IMR-90 (cell line): ENCODE measurements at regions not wholly inside any gene's neighbourhood (a gene's known extent, or its start where the extent isn't known, plus 50 kb on each side); places are given as distances from the start of the nearest gene placed in this dataset.

Source experiments
- ATAC-seq: fragments of 200-7000 bp; cut with Tn5 transposase; 2 replicates; pipeline ENCODE4 v1.9.1; 2020; ENCODE audit warnings: low read depth, mild to moderate bottlenecking, moderate library complexity
- BruUV-seq: library from RNA; stranded (reverse); fragments of 400-500 nt; replicated peaks from 2 replicates; lab custom pipeline; 2021; lab: Mats Ljungman, UMichigan
- CTCF ChIA-PET: fragments of 300-600 bp; formaldehyde crosslinking; extraction: SDS; loops from one replicate; lab custom pipeline; 2021; ENCODE audit warnings: antibody characterized with exemption; lab: Yijun Ruan, JAX
- POLR2A ChIA-PET: fragments of 300-600 bp; sonication (Branson Sonifier 250); formaldehyde crosslinking; loops from one replicate; lab custom pipeline; 2022; ENCODE audit warnings: antibody characterized with exemption; ENCODE audit not compliant: unreplicated experiment; lab: Charles Lee
- DNase-seq: peaks from one replicate; pipeline ENCODE4 v3.0.0; 2013
- H2AFZ ChIP-seq: replicated peaks from 2 replicates; pipeline ENCODE3; 2013; ENCODE audit warnings: low read length, mild to moderate bottlenecking; ENCODE audit not compliant: poor library complexity
- H2AK5ac ChIP-seq: 2 replicates; pipeline ENCODE4 v1.6.1; 2013; ENCODE audit warnings: low read depth, low read length, inconsistent platforms
- H2AK9ac ChIP-seq: replicated peaks from 2 replicates; pipeline ENCODE3; 2013; ENCODE audit warnings: mild to moderate bottlenecking, low read depth, low read length, moderate library complexity; ENCODE audit not compliant: poor library complexity
- H2BK120ac ChIP-seq: 2 replicates; pipeline ENCODE4 v1.6.1; 2013; ENCODE audit warnings: low read depth, low read length, inconsistent platforms
- H2BK15ac ChIP-seq: 3 replicates; pipeline ENCODE4 v1.6.1; 2013; ENCODE audit warnings: low read depth, low read length, inconsistent platforms
- H2BK20ac ChIP-seq: 2 replicates; pipeline ENCODE4 v1.6.1; 2013; ENCODE audit warnings: low read depth, mild to moderate bottlenecking, inconsistent platforms, low read length, moderate library complexity
- H2BK5ac ChIP-seq: 2 replicates; pipeline ENCODE4 v1.6.1; 2013; ENCODE audit warnings: mild to moderate bottlenecking, low read depth, low read length, inconsistent platforms; ENCODE audit not compliant: poor library complexity, severe bottlenecking
- H3K14ac ChIP-seq: replicated peaks from 2 replicates; pipeline ENCODE4 v1.6.1; 2013; ENCODE audit warnings: low read depth, low read length, inconsistent platforms
- H3K18ac ChIP-seq: 2 replicates; pipeline ENCODE4 v1.6.1; 2013; ENCODE audit warnings: low read depth, low read length, control low read depth
- H3K23ac ChIP-seq: 2 replicates; pipeline ENCODE4 v1.6.1; 2013; ENCODE audit warnings: low read depth, low read length, inconsistent platforms
- H3K27ac ChIP-seq: 2 replicates; pipeline ENCODE4 v1.5.1; 2013; ENCODE audit warnings: mild to moderate bottlenecking, control low read depth, low read length; ENCODE audit not compliant: insufficient read depth
- H3K27me3 ChIP-seq: 2 replicates; pipeline ENCODE4 v1.6.1; 2013; ENCODE audit warnings: low read length; ENCODE audit not compliant: control insufficient read depth, insufficient read depth
- H3K36me3 ChIP-seq: 2 replicates; pipeline ENCODE4 v1.6.1; 2013; ENCODE audit warnings: low read length, mixed read lengths; ENCODE audit not compliant: control insufficient read depth, insufficient read depth
- H3K4ac ChIP-seq: 2 replicates; pipeline ENCODE4 v1.6.1; 2013; ENCODE audit warnings: low read depth, low read length, inconsistent platforms
- H3K4me1 ChIP-seq: 2 replicates; pipeline ENCODE4 v1.6.1; 2013; ENCODE audit warnings: low read length, mixed read lengths; ENCODE audit not compliant: control insufficient read depth, insufficient read depth
- H3K4me2 ChIP-seq: 2 replicates; pipeline ENCODE4 v1.6.1; 2013; ENCODE audit warnings: low read depth, mild to moderate bottlenecking, control low read depth, low read length, moderate library complexity
- H3K4me3 ChIP-seq: 2 replicates; pipeline ENCODE4 v1.5.1; 2013; ENCODE audit warnings: low read depth, mild to moderate bottlenecking, control low read depth, low read length, moderate library complexity; ENCODE audit not compliant: insufficient read depth
- H3K56ac ChIP-seq: 2 replicates; pipeline ENCODE4 v1.6.1; 2013; ENCODE audit warnings: low read length, inconsistent platforms; ENCODE audit not compliant: insufficient read depth; ENCODE audit errors: extremely low read depth
- H3K79me1 ChIP-seq, 2 experiments: 2 replicates each; pipeline ENCODE4 v1.6.1; 2013; ENCODE audit warnings: low read length in 2 of 2, inconsistent platforms in 1 of 2, low read depth in 1 of 2
- H3K9ac ChIP-seq: 2 replicates; pipeline ENCODE4 v1.6.1; 2013; ENCODE audit warnings: low read depth, low read length, control low read depth
- H3K9me1 ChIP-seq: 2 replicates; pipeline ENCODE4 v1.6.1; 2013; ENCODE audit warnings: low read length, inconsistent platforms; ENCODE audit not compliant: insufficient read depth
- H3K9me3 ChIP-seq: 2 replicates; pipeline ENCODE4 v1.6.1; 2013; ENCODE audit warnings: low read length; ENCODE audit not compliant: control insufficient read depth, insufficient read depth
- H4K20me1 ChIP-seq: 2 replicates; pipeline ENCODE4 v1.6.1; 2013; ENCODE audit warnings: low read length, inconsistent platforms; ENCODE audit not compliant: insufficient read depth
- H4K5ac ChIP-seq: 2 replicates; pipeline ENCODE4 v1.6.1; 2013; ENCODE audit warnings: mild to moderate bottlenecking, low read depth, low read length, control low read depth
- H4K8ac ChIP-seq, 2 experiments: 2 replicates each; pipeline ENCODE4 v1.6.1; 2013; ENCODE audit warnings: low read depth in 2 of 2, low read length in 2 of 2, control low read depth in 1 of 2, inconsistent platforms in 1 of 2
- H4K91ac ChIP-seq: 2 replicates; pipeline ENCODE4 v1.6.1; 2013; ENCODE audit warnings: low read depth, low read length, inconsistent platforms; ENCODE audit not compliant: insufficient read depth
- CEBPB ChIP-seq: IDR thresholded peaks from 2 replicates; pipeline ENCODE4 v1.6.1; 2012; ENCODE audit warnings: low read depth, low read length, improper control_type of control experiment
- CHD1 ChIP-seq: IDR thresholded peaks from 2 replicates; pipeline ENCODE4 v1.6.1; 2012; ENCODE audit warnings: low read depth, low read length, improper control_type of control experiment
- CTCF ChIP-seq: conservative IDR thresholded peaks from 2 replicates; pipeline ENCODE4 v1.5.1; 2012; ENCODE audit warnings: mild to moderate bottlenecking, low read depth, low read length, improper control_type of control experiment
- ELK1 ChIP-seq: fragments of 150-350 bp; IDR thresholded peaks from 2 replicates; pipeline ENCODE4 v1.6.1; 2016; ENCODE audit warnings: low read depth, mild to moderate bottlenecking, low read length, moderate library complexity, borderline replicate concordance
- FOS ChIP-seq: fragments of 150-350 bp; IDR thresholded peaks from 2 replicates; pipeline ENCODE4 v1.6.1; 2016; ENCODE audit warnings: low read depth, low read length
- MAFK ChIP-seq: IDR thresholded peaks from 2 replicates; pipeline ENCODE4 v1.6.1; 2012; ENCODE audit warnings: low read depth, low read length, improper control_type of control experiment
- MAZ ChIP-seq: IDR thresholded peaks from 2 replicates; pipeline ENCODE4 v1.6.1; 2012; ENCODE audit warnings: low read depth, mild to moderate bottlenecking, low read length, improper control_type of control experiment, moderate library complexity, borderline replicate concordance
- MXI1 ChIP-seq: IDR thresholded peaks from 2 replicates; pipeline ENCODE4 v1.6.1; 2012; ENCODE audit warnings: low read depth, mild to moderate bottlenecking, low read length, moderate library complexity, borderline replicate concordance
- NFE2L2 ChIP-seq: fragments of 150-350 bp; IDR thresholded peaks from 2 replicates; pipeline ENCODE4 v1.6.1; 2016; ENCODE audit warnings: low read depth, mild to moderate bottlenecking, low read length
- POLR2A ChIP-seq: IDR thresholded peaks from 2 replicates; pipeline ENCODE4 v1.6.1; 2012; ENCODE audit warnings: mild to moderate bottlenecking, low read depth, low read length
- RCOR1 ChIP-seq: IDR thresholded peaks from 2 replicates; pipeline ENCODE4 v1.6.1; 2012; ENCODE audit warnings: mild to moderate bottlenecking, low read length, improper control_type of control experiment; ENCODE audit not compliant: insufficient replicate concordance
- RFX5 ChIP-seq: IDR thresholded peaks from 2 replicates; pipeline ENCODE4 v1.8.0; 2012; ENCODE audit warnings: low read depth, mild to moderate bottlenecking, low read length, moderate library complexity
- SMC3 ChIP-seq: fragments of 150-350 bp; IDR thresholded peaks from 2 replicates; pipeline ENCODE4 v1.6.1; 2016; ENCODE audit warnings: low read depth, mild to moderate bottlenecking, antibody characterized with exemption, low read length, moderate library complexity
- USF2 ChIP-seq: fragments of 150-350 bp; IDR thresholded peaks from 2 replicates; pipeline ENCODE4 v1.6.1; 2017; ENCODE audit warnings: mild to moderate bottlenecking, antibody characterized with exemption, low read length, low read depth
- WGBS, 2 experiments: methylation state at CpG; one replicate each; pipeline versions ENCODE4 v1.1.5 to v1.1.7; 2013; ENCODE audit warnings: missing lambda C conversion rate in 2 of 2; ENCODE audit not compliant: insufficient read length in 1 of 2; ENCODE audit errors: extremely low coverage in 2 of 2; 5-methylcytosine and 5-hydroxymethylcytosine counted together
- dilution Hi-C: fragments of 300-500 bp; cut with HindIII; formaldehyde crosslinking; loops from one replicate; pipeline ENCODE4 v1.14.3; 2018; ENCODE audit warnings: low sequenced_read_pairs; ENCODE audit not compliant: unreplicated experiment
- in situ Hi-C: fragments of 300-500 bp; cut with MboI; formaldehyde crosslinking; loops from 3 replicates; pipeline ENCODE4 v1.14.3; 2019; ENCODE audit warnings: low sequenced_read_pairs, inconsistent platforms, mixed read lengths
- intact Hi-C: fragments of 100-400 bp; cut with micrococcal nuclease; formaldehyde crosslinking; loops from 2 replicates; pipeline ENCODE4 v1.10.0; 2022

- Histone ChIP-seq H2BK120ac (0 out of 2 replicates have a peak overlapping the region, but pooled peaks have one; percentile 0), H2AK9ac (no peak overlapping the region), H4K20me1 (no peaks in the 10 kb centered on the region), H3K23ac (no peak overlapping the region), H3K36me3 (no peaks in the 10 kb centered on the region), H2BK20ac (no peak overlapping the region), H3K14ac (no peak overlapping the region), H3K56ac (no peak overlapping the region), H4K8ac (peak overlapping the region in 1 of 2 experiments; percentile 39; a peak in 1 of 4 replicates), H3K27ac (no peak overlapping the region), H3K18ac (peak overlapping the region; percentile 32; the same call in 1 of the 2 replicates), H2AK5ac (no peak overlapping the region), H4K91ac (no peak overlapping the region), H2BK15ac (no peak overlapping the region), H3K27me3 (no peaks in the 10 kb centered on the region; the same call in 1 of the 2 replicates), H3K9me1 (peaks cover 3% of the 10 kb centered on the region; the same call in 1 of the 2 replicates), H3K79me1 (no peaks in the 10 kb centered on the region), H3K9ac (no peak overlapping the region), H3K9me3 (no peaks in the 10 kb centered on the region), H3K4ac (peak overlapping the region; percentile 5; the same call in 1 of the 2 replicates), H3K4me3 (no peak overlapping the region), H2BK5ac (peak overlapping the region; percentile 27), H3K4me2 (peak overlapping the region; percentile 36; the same call in 1 of the 2 replicates), H2AFZ (peak overlapping the region; percentile 3), H3K4me1 (peaks cover 5% of the 10 kb centered on the region), H4K5ac (no peak overlapping the region)
- in situ Hi-C loops (no loop called here), dilution Hi-C loops (no loop called here), intact Hi-C loops (no loop called here)
- ChIA-PET POLR2A (no interaction called here), CTCF (interaction anchor here (1.0 to 1.4 kb wide), 2 partner anchors 15 to 42 kb away, joined by 4 to 6 read pairs; no protein-coding TSS in a partner anchor)
- no TSS peak for BruUV-seq
- ATAC-seq, result peak; percentile 92
- 100% methylated on average over 1 of the region's 8 CpGs; no CpG with 5 or more reads in 1 of the 2 experiments for WGBS, 2 experiments
- peak; percentile 94 for DNase-seq
- TF ChIP-seq MAFK (peak; percentile 54), RFX5 (no peak), RCOR1 (peak; percentile 98), ELK1 (no peak), CEBPB (peak; percentile 65), MAZ (no peak), CTCF (no peak), MXI1 (no peak), USF2 (no peak), POLR2A (no peak), FOS (peak; percentile 80), CHD1 (no peak), SMC3 (0 out of 2 replicates have a peak, but pooled peaks have one; percentile 4), NFE2L2 (no peak)
Observed at GRCh38 chr10:91340613-91341362, 69.4 kb upstream of the HECTD2 start.
